ENCODE measurements at regions not wholly inside any gene's neighbourhood (a gene's known extent, or its start where the extent isn't known, plus 50 kb on each side); places are given as distances from the start of the nearest gene placed in this dataset.

- H3K9me3 ChIP-seq (ENCODE audit: control insufficient read depth, low read depth, low read length) = no peaks in the 10 kb centered on the region
- no peak overlapping the region for H2AFZ ChIP-seq (ENCODE audit: control insufficient read depth, low read length)
- dilution Hi-C loops (cut with MboI; ENCODE audit: extremely low pct_ligation_motif_present, low sequenced_read_pairs) = no loop called here
- no peak overlapping the region for H3K4me3 ChIP-seq (ENCODE audit: control insufficient read depth in 2 of 3, extremely low read depth in 1 of 3, insufficient read depth in 2 of 3, low read depth in 1 of 3, low read length in 3 of 3)
- DNase-seq (ENCODE audit: low read depth, low spot score) (no peak), FAIRE-seq (no peak)
- H3K9me1 ChIP-seq (ENCODE audit: control insufficient read depth, extremely low read depth, insufficient read depth, low read length) = no peaks in the 10 kb centered on the region
- H3K27me3 ChIP-seq (ENCODE audit: control insufficient read depth, extremely low read depth, insufficient read depth, low read length) = no peaks in the 10 kb centered on the region
- no peak overlapping the region for H3K27ac ChIP-seq (ENCODE audit: control insufficient read depth, insufficient read depth, low read length)
- no peaks in the 10 kb centered on the region for H3K36me3 ChIP-seq (ENCODE audit: control insufficient read depth in 2 of 2, extremely low read depth in 1 of 2, insufficient read depth in 2 of 2, low read length in 2 of 2)
- H4K20me1 ChIP-seq (ENCODE audit: control insufficient read depth, extremely low read depth, insufficient read depth, low read length) = no peaks in the 10 kb centered on the region
- TF ChIP-seq CTCF (optimal IDR thresholded peaks at IDR 0.05 in 1 of 3, IDR thresholded peaks at IDR 0.05 in 1 of 3, conservative IDR thresholded peaks at IDR 0.05 in 1 of 3; ENCODE audit: extremely low read depth in 1 of 3, insufficient read depth in 2 of 3, low read length in 3 of 3) (no peak), EZH2 (IDR thresholded peaks at IDR 0.05; ENCODE audit: low read length) (no peak)
- H3K4me1 ChIP-seq (ENCODE audit: control insufficient read depth, extremely low read depth, insufficient read depth, low read length) = peaks cover 6% of the 10 kb centered on the region
- H3K4me2 ChIP-seq (ENCODE audit: control insufficient read depth, extremely low read depth, insufficient read depth, low read depth, low read length) = no peak overlapping the region
- no peak overlapping the region for H3K9ac ChIP-seq (ENCODE audit: control insufficient read depth, extremely low read depth, insufficient read depth, low read length)
- H3K79me2 ChIP-seq (ENCODE audit: control insufficient read depth, insufficient read depth, low read length) = no peaks in the 10 kb centered on the region
These were observed 88.7 kb upstream of the IRF2BP2 start for GRCh38 chr1:234698686-234699085.

- TF ChIP-seq CTCF (optimal IDR thresholded peaks at IDR 0.05 in 1 of 3, IDR thresholded peaks at IDR 0.05 in 1 of 3, conservative IDR thresholded peaks at IDR 0.05 in 1 of 3; ENCODE audit: extremely low read depth in 1 of 3, insufficient read depth in 2 of 3, low read length in 3 of 3) (no peak), EZH2 (IDR thresholded peaks at IDR 0.05; ENCODE audit: low read length) (no peak)
- dilution Hi-C loops (cut with MboI; ENCODE audit: extremely low pct_ligation_motif_present, low sequenced_read_pairs) = no loop called here
- FAIRE-seq (no peak), DNase-seq (ENCODE audit: low read depth, low spot score) (no peak)
- no peaks in the 10 kb centered on the region for H3K9me3 ChIP-seq (ENCODE audit: control insufficient read depth, low read depth, low read length)
- no peak overlapping the region for H3K27ac ChIP-seq (ENCODE audit: control insufficient read depth, insufficient read depth, low read length)
- H3K9ac ChIP-seq (ENCODE audit: control insufficient read depth, extremely low read depth, insufficient read depth, low read length) = no peak overlapping the region
- no peaks in the 10 kb centered on the region for H3K9me1 ChIP-seq (ENCODE audit: control insufficient read depth, extremely low read depth, insufficient read depth, low read length)
- no peak overlapping the region for H3K4me2 ChIP-seq (ENCODE audit: control insufficient read depth, extremely low read depth, insufficient read depth, low read depth, low read length)
- H3K79me2 ChIP-seq (ENCODE audit: control insufficient read depth, insufficient read depth, low read length) = no peaks in the 10 kb centered on the region
- peaks cover 6% of the 10 kb centered on the region for H3K4me1 ChIP-seq (ENCODE audit: control insufficient read depth, extremely low read depth, insufficient read depth, low read length)
- H2AFZ ChIP-seq (ENCODE audit: control insufficient read depth, low read length) = no peak overlapping the region
- no peaks in the 10 kb centered on the region for H4K20me1 ChIP-seq (ENCODE audit: control insufficient read depth, extremely low read depth, insufficient read depth, low read length)
- no peak overlapping the region for H3K4me3 ChIP-seq (ENCODE audit: control insufficient read depth in 2 of 3, extremely low read depth in 1 of 3, insufficient read depth in 2 of 3, low read depth in 1 of 3, low read length in 3 of 3)
- no peaks in the 10 kb centered on the region for H3K36me3 ChIP-seq (ENCODE audit: control insufficient read depth in 2 of 2, extremely low read depth in 1 of 2, insufficient read depth in 2 of 2, low read length in 2 of 2)
- no peaks in the 10 kb centered on the region for H3K27me3 ChIP-seq (ENCODE audit: control insufficient read depth, extremely low read depth, insufficient read depth, low read length)
These were observed 87.8 kb upstream of the IRF2BP2 start for GRCh38 chr1:234697741-234698140.
